HepG2 (cell line): ENCODE measurements at regions not wholly inside any gene's neighbourhood (a gene's known extent, or its start where the extent isn't known, plus 50 kb on each side); places are given as distances from the start of the nearest gene placed in this dataset.

ENCODE experiments used
- ATAC-seq: fragments of 200-7000 bp; cut with Tn5 transposase; 3 replicates; pipeline ENCODE4 v1.9.1; 2020; ENCODE audit warnings: mild to moderate bottlenecking, moderate library complexity
- BruUV-seq: library from RNA; stranded (reverse); fragments of 400-500 nt; replicated peaks from 2 replicates; lab custom pipeline; 2021; lab: Mats Ljungman, UMichigan
- CTCF ChIA-PET: fragments of 300-600 bp; formaldehyde crosslinking; extraction: SDS; loops from one replicate; lab custom pipeline; 2021; ENCODE audit warnings: low total read pairs, inconsistent platforms, low intra/inter-chr PET ratio; lab: Yijun Ruan, JAX
- POLR2A ChIA-PET: fragments of 350-600 bp; sonication (Branson Sonifier 250); formaldehyde crosslinking; loops from one replicate; lab custom pipeline; 2020; ENCODE audit warnings: antibody characterized with exemption, inconsistent platforms; lab: Yijun Ruan, JAX
- DNase-seq: peaks from one replicate; pipeline ENCODE4 v3.0.0-alpha.2; 2015; ENCODE audit warnings: low spot score
- FAIRE-seq: peaks from 3 replicates; lab custom pipeline; 2011; peaks lifted over from hg19 to GRCh38; lab: Jason Lieb, UNC
- H2AFZ ChIP-seq: one replicate; pipeline ENCODE4 v1.6.1; 2011; ENCODE audit warnings: low read length, inconsistent platforms
- H3K27ac ChIP-seq: fragments of 300-600 bp; 3 replicates; pipeline ENCODE4 v1.8.0; 2011; ENCODE audit warnings: mixed run types, mild to moderate bottlenecking, mixed read lengths, low read length, inconsistent platforms; ENCODE audit not compliant: insufficient read depth; ENCODE audit errors: extremely low read length
- H3K27me3 ChIP-seq, 2 experiments: fragments of 200-600 bp in 1 of 2; 2 replicates in 1 of 2; 3 replicates in 1 of 2; pipeline versions ENCODE4 v1.6.0 to v1.8.0; 2011; ENCODE audit warnings: low read length in 2 of 2, mild to moderate bottlenecking in 2 of 2, moderate library complexity in 2 of 2, inconsistent platforms in 1 of 2; ENCODE audit not compliant: insufficient read depth in 2 of 2, control insufficient read depth in 1 of 2
- H3K36me3 ChIP-seq, 2 experiments: fragments of 200-600 bp in 1 of 2; replicated peaks in 1 of 2; 2 replicates in 1 of 2; 3 replicates in 1 of 2; pipeline versions ENCODE4 v1.5.1 to v1.8.0; 2011; ENCODE audit warnings: low read length in 2 of 2, inconsistent platforms in 1 of 2; ENCODE audit not compliant: insufficient read depth in 2 of 2, control insufficient read depth in 1 of 2
- H3K4me1 ChIP-seq: 2 replicates; pipeline ENCODE4 v1.5.1; 2012; ENCODE audit warnings: low read length, inconsistent platforms; ENCODE audit not compliant: insufficient read depth
- H3K4me2 ChIP-seq: 2 replicates; pipeline ENCODE4 v1.6.0; 2011; ENCODE audit warnings: low read depth, low read length, inconsistent platforms
- H3K4me3 ChIP-seq, 3 experiments: fragments of 200-600 bp in 1 of 3; sonication (generic), shearing (Covaris generic) in 1 of 3; replicated peaks in 1 of 3; 2 replicates each; pipeline ENCODE4 v1.5.1; 2011 to 2016; ENCODE audit warnings: low read length in 3 of 3, inconsistent platforms in 2 of 3, low read depth in 2 of 3, mild to moderate bottlenecking in 2 of 3, control low read depth in 1 of 3, mixed read lengths in 1 of 3; ENCODE audit not compliant: insufficient read depth in 1 of 3
- H3K79me2 ChIP-seq: one replicate; pipeline ENCODE4 v1.6.1; 2011; ENCODE audit warnings: low read length, inconsistent platforms; ENCODE audit not compliant: insufficient read depth
- H3K9ac ChIP-seq: 2 replicates; pipeline ENCODE4 v1.6.0; 2011; ENCODE audit warnings: mild to moderate bottlenecking, low read depth, low read length, inconsistent platforms; ENCODE audit not compliant: insufficient read depth
- H3K9me3 ChIP-seq: 2 replicates; pipeline ENCODE4 v1.5.1; 2012; ENCODE audit warnings: mild to moderate bottlenecking, low read length
- H4K20me1 ChIP-seq: 2 replicates; pipeline ENCODE4 v1.6.0; 2011; ENCODE audit warnings: inconsistent platforms, mild to moderate bottlenecking, low read length, moderate library complexity; ENCODE audit not compliant: insufficient read depth
- ATRX ChIP-seq: sonication (generic); formaldehyde crosslinking; IDR thresholded peaks from 2 replicates; pipeline ENCODE4 v1.4.0; 2020; ENCODE audit warnings: missing genetic modification reagents, borderline replicate concordance
- GTF3A ChIP-seq: sonication (generic); formaldehyde crosslinking; conservative IDR thresholded peaks from 2 replicates; pipeline ENCODE4 v1.4.0; 2020; ENCODE audit warnings: mild to moderate bottlenecking, missing genetic modification reagents
- HOXA3 ChIP-seq: sonication (generic); formaldehyde crosslinking; IDR thresholded peaks from 2 replicates; pipeline ENCODE4 v1.5.0; 2020; ENCODE audit warnings: missing genetic modification reagents
- JARID2 ChIP-seq: sonication (generic); formaldehyde crosslinking; IDR thresholded peaks from 2 replicates; pipeline ENCODE4 v1.8.1; 2023; ENCODE audit warnings: missing genetic modification reagents, inconsistent platforms; ENCODE audit not compliant: insufficient replicate concordance
- KAT7 ChIP-seq: IDR thresholded peaks from 2 replicates; pipeline ENCODE4 v1.6.1; 2018; ENCODE audit warnings: borderline replicate concordance, missing compliant biosample characterization
- MAFF ChIP-seq: IDR thresholded peaks from 2 replicates; pipeline ENCODE4 v1.6.1; 2011; ENCODE audit warnings: low read depth, low read length, improper control_type of control experiment
- THAP8 ChIP-seq: sonication (generic); formaldehyde crosslinking; IDR thresholded peaks from 2 replicates; pipeline ENCODE4 v1.5.1; 2020; ENCODE audit warnings: missing genetic modification reagents, mild to moderate bottlenecking, borderline replicate concordance
- TOE1 ChIP-seq: sonication (generic); formaldehyde crosslinking; IDR thresholded peaks from 2 replicates; pipeline ENCODE4 v1.4.0; 2020; ENCODE audit warnings: mild to moderate bottlenecking, missing genetic modification reagents
- YEATS2 ChIP-seq: sonication (generic); formaldehyde crosslinking; IDR thresholded peaks from 2 replicates; pipeline ENCODE4 v1.4.0; 2020; ENCODE audit warnings: missing genetic modification reagents, borderline replicate concordance
- ZBTB49 ChIP-seq: sonication (generic); formaldehyde crosslinking; IDR thresholded peaks from 2 replicates; pipeline ENCODE4 v1.4.0; 2020; ENCODE audit warnings: missing genetic modification reagents, borderline replicate concordance
- ZNF124 ChIP-seq: sonication (generic); formaldehyde crosslinking; IDR thresholded peaks from 2 replicates; pipeline ENCODE4 v1.4.0; 2020; ENCODE audit warnings: missing genetic modification reagents
- ZNF274 ChIP-seq: sonication (generic); formaldehyde crosslinking; IDR thresholded peaks from 2 replicates; pipeline ENCODE4 v1.5.1; 2020; ENCODE audit warnings: mild to moderate bottlenecking, missing genetic modification reagents
- WGBS: methylation state at CpG from one replicate; pipeline ENCODE4 v1.1.6; 2017; ENCODE audit warnings: low lambda C conversion rate; 5-methylcytosine and 5-hydroxymethylcytosine counted together
- in situ Hi-C: cut with HindIII; loops from 2 replicates; pipeline ENCODE4 v1.10.0; 2017; ENCODE audit warnings: low pct_unique_long_range_greater_than_20kb; ENCODE audit not compliant: extremely low pct_ligation_motif_present
- intact Hi-C: fragments of 100-400 bp; cut with micrococcal nuclease; formaldehyde crosslinking; loops from one replicate; pipeline ENCODE4 v1.10.0; 2022; ENCODE audit not compliant: unreplicated experiment
- TF ChIP-seq, protein P1 (sequence below): sonication (generic); formaldehyde crosslinking; IDR thresholded peaks from 2 replicates; pipeline ENCODE4 v1.4.0; 2020; ENCODE audit warnings: mild to moderate bottlenecking, missing genetic modification reagents

- no peak overlapping the region for H3K4me3 ChIP-seq
- no peaks in the 10 kb centered on the region for H3K4me1 ChIP-seq
- H3K4me2 ChIP-seq, result no peak overlapping the region
- ChIA-PET CTCF (no interaction called here), POLR2A (no interaction called here)
- in situ Hi-C loops (no loop called here), intact Hi-C loops (no loop called here)
- H3K79me2 ChIP-seq, result no peaks in the 10 kb centered on the region
- H2AFZ ChIP-seq, result no peak overlapping the region
- no peak overlapping the region for H3K9ac ChIP-seq
- no peak overlapping the region for H3K27ac ChIP-seq
- BruUV-seq, result no TSS peak
- ATAC-seq, result no peak
- H3K36me3 ChIP-seq, result no peaks in the 10 kb centered on the region
- no peak for DNase-seq
- 0% methylated on average over 1 of the region's 1 CpG for WGBS
- peaks cover 21% of the 10 kb centered on the region for H3K9me3 ChIP-seq
- H4K20me1 ChIP-seq, result no peaks in the 10 kb centered on the region
- TF ChIP-seq ZNF124 (CRISPR knock-in tag) (no peak), ZNF274 (no peak), THAP8 (no peak), YEATS2 (CRISPR knock-in tag) (no peak), HOXA3 (CRISPR knock-in tag) (no peak)
- no peak for FAIRE-seq
- no peaks in the 10 kb centered on the region for H3K27me3 ChIP-seq
These were observed 133.1 kb downstream of the KDR start for GRCh38 chr4:54992266-54992665.

- Histone ChIP-seq H3K4me3 (no peak overlapping the region), H2AFZ (no peak overlapping the region), H3K79me2 (no peaks in the 10 kb centered on the region), H3K27ac (no peak overlapping the region), H3K4me1 (no peaks in the 10 kb centered on the region), H3K4me2 (no peak overlapping the region), H3K27me3 (no peaks in the 10 kb centered on the region), H3K9me3 (peaks cover 28% of the 10 kb centered on the region), H3K36me3 (no peaks in the 10 kb centered on the region), H3K9ac (no peak overlapping the region), H4K20me1 (no peaks in the 10 kb centered on the region)
- FAIRE-seq, result no peak
- ChIA-PET POLR2A (no interaction called here), CTCF (no interaction called here)
- no peak for ATAC-seq
- in situ Hi-C loops (no loop called here), intact Hi-C loops (no loop called here)
- no TSS peak for BruUV-seq
- DNase-seq, result no peak
- TF ChIP-seq ZBTB49 (CRISPR knock-in tag) (no peak), KAT7 (CRISPR knock-in tag) (no peak), TOE1 (CRISPR knock-in tag) (no peak), MAFF (peak; percentile 77), ATRX (no peak), GTF3A (CRISPR knock-in tag) (no peak), JARID2 (CRISPR knock-in tag) (no peak)
- TF ChIP-seq, protein P1, sequence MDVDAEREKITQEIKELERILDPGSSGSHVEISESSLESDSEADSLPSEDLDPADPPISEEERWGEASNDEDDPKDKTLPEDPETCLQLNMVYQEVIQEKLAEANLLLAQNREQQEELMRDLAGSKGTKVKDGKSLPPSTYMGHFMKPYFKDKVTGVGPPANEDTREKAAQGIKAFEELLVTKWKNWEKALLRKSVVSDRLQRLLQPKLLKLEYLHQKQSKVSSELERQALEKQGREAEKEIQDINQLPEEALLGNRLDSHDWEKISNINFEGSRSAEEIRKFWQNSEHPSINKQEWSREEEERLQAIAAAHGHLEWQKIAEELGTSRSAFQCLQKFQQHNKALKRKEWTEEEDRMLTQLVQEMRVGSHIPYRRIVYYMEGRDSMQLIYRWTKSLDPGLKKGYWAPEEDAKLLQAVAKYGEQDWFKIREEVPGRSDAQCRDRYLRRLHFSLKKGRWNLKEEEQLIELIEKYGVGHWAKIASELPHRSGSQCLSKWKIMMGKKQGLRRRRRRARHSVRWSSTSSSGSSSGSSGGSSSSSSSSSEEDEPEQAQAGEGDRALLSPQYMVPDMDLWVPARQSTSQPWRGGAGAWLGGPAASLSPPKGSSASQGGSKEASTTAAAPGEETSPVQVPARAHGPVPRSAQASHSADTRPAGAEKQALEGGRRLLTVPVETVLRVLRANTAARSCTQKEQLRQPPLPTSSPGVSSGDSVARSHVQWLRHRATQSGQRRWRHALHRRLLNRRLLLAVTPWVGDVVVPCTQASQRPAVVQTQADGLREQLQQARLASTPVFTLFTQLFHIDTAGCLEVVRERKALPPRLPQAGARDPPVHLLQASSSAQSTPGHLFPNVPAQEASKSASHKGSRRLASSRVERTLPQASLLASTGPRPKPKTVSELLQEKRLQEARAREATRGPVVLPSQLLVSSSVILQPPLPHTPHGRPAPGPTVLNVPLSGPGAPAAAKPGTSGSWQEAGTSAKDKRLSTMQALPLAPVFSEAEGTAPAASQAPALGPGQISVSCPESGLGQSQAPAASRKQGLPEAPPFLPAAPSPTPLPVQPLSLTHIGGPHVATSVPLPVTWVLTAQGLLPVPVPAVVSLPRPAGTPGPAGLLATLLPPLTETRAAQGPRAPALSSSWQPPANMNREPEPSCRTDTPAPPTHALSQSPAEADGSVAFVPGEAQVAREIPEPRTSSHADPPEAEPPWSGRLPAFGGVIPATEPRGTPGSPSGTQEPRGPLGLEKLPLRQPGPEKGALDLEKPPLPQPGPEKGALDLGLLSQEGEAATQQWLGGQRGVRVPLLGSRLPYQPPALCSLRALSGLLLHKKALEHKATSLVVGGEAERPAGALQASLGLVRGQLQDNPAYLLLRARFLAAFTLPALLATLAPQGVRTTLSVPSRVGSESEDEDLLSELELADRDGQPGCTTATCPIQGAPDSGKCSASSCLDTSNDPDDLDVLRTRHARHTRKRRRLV (CRISPR knock-in tag), result no peak
These were observed 136.7 kb downstream of the KDR start for GRCh38 chr4:54988655-54989054.
